Dermis microvascular lymphatic vessel endothelial cell (primary cell): ENCODE measurements at regions not wholly inside any gene's neighbourhood (a gene's known extent, or its start where the extent isn't known, plus 50 kb on each side); places are given as distances from the start of the nearest gene placed in this dataset.
"Not testable (repeated sequence)": the region's sequence is repeated elsewhere in the genome, so short reads cannot be mapped to it uniquely, and the experiment has no call there.

Experiments
- DNase-seq, 2 donors: peaks; one replicate each; pipeline versions ENCODE4 v3.0.0 to v3.0.0-alpha.2; 2010; ENCODE audit warnings: low read depth in 2 of 2

GRCh38 chr13:61215116-61215515 is 200.5 kb downstream of the PCDH20 start:
- DNase-seq = no peak

- DNase-seq = no peak
Observed at GRCh38 chr13:61214551-61214950, 201.1 kb downstream of the PCDH20 start.

- DNase-seq = not testable (repeated sequence)
Observed at GRCh38 chr13:61205898-61206297, 209.8 kb downstream of the PCDH20 start.

GRCh38 chr13:61204025-61204424 is 211.6 kb downstream of the PCDH20 start:
- DNase-seq = no peak

- DNase-seq = no peak
Observed at GRCh38 chr13:61202042-61202441, 213.6 kb downstream of the PCDH20 start.

- no peak for DNase-seq
Observed at GRCh38 chr13:61192826-61193225, 222.8 kb downstream of the PCDH20 start.

GRCh38 chr13:61188057-61188456 is 227.6 kb downstream of the PCDH20 start:
- no peak for DNase-seq

GRCh38 chr13:61187471-61187870 is 228.2 kb downstream of the PCDH20 start:
- no peak for DNase-seq

GRCh38 chr13:61183670-61184069 is 232.0 kb downstream of the PCDH20 start:
- DNase-seq = no peak

- no peak for DNase-seq
Observed at GRCh38 chr13:61180234-61180633, 235.4 kb downstream of the PCDH20 start.

- DNase-seq = no peak
Observed at GRCh38 chr13:61179741-61180140, 235.9 kb downstream of the PCDH20 start.

- DNase-seq = no peak
Observed at GRCh38 chr13:61170856-61171255, 244.8 kb downstream of the PCDH20 start.

- DNase-seq = no peak
Observed at GRCh38 chr13:61162636-61163035, 253.0 kb downstream of the PCDH20 start.

- no peak for DNase-seq
Observed at GRCh38 chr13:61162106-61162505, 253.5 kb downstream of the PCDH20 start.

GRCh38 chr13:61156753-61157152 is 258.9 kb downstream of the PCDH20 start:
- DNase-seq = no peak

- no peak for DNase-seq
Observed at GRCh38 chr13:61151062-61151461, 264.6 kb downstream of the PCDH20 start.

- DNase-seq = no peak
Observed at GRCh38 chr13:61149331-61149730, 266.3 kb downstream of the PCDH20 start.

- no peak for DNase-seq
Observed at GRCh38 chr13:61148691-61149315, 266.8 kb downstream of the PCDH20 start.

- DNase-seq = no peak
Observed at GRCh38 chr13:61148211-61148610, 267.4 kb downstream of the PCDH20 start.

GRCh38 chr13:61146571-61146970 is 269.1 kb downstream of the PCDH20 start:
- no peak for DNase-seq

GRCh38 chr13:61146158-61146557 is 269.5 kb downstream of the PCDH20 start:
- DNase-seq = no peak

- DNase-seq = no peak
Observed at GRCh38 chr13:61144834-61145593, 270.6 kb downstream of the PCDH20 start.

GRCh38 chr13:61144301-61144700 is 271.3 kb downstream of the PCDH20 start:
- no peak for DNase-seq
